BLaER1 treated with 17β-estradiol and CSF1 and Interleukin-3, amounts not matched to agents 10 nM and 100 nM (cell line): ENCODE measurements at regions not wholly inside any gene's neighbourhood (a gene's known extent, or its start where the extent isn't known, plus 50 kb on each side); places are given as distances from the start of the nearest gene placed in this dataset.

ENCODE experiments used
- H3K27ac ChIP-seq, 11 experiments: shearing (Covaris generic); formaldehyde crosslinking; 2 replicates each; pipeline ENCODE4 v1.8.1; 2022
- H3K27me3 ChIP-seq, 11 experiments: shearing (Covaris generic); formaldehyde crosslinking; 2 replicates each; pipeline ENCODE4 v1.8.1; 2022
- H3K36me3 ChIP-seq, 11 experiments: shearing (Covaris generic); formaldehyde crosslinking; 2 replicates each; pipeline ENCODE4 v1.8.1; 2022
- H3K4me1 ChIP-seq, 10 experiments: shearing (Covaris generic); formaldehyde crosslinking; 2 replicates each; pipeline ENCODE4 v1.8.1; 2022
- H3K4me2 ChIP-seq, 11 experiments: shearing (Covaris generic); formaldehyde crosslinking; 2 replicates each; pipeline ENCODE4 v1.8.1; 2022
- H3K4me3 ChIP-seq, 10 experiments: shearing (Covaris generic); formaldehyde crosslinking; 2 replicates each; pipeline ENCODE4 v1.8.1; 2022
- H3K9ac ChIP-seq, 11 experiments: shearing (Covaris generic); formaldehyde crosslinking; 2 replicates each; pipeline ENCODE4 v1.8.1; 2022
- H3K9me3 ChIP-seq, 11 experiments: shearing (Covaris generic); formaldehyde crosslinking; replicated peaks in 1 of 11; 2 replicates each; pipeline ENCODE4 v1.8.1; 2022
- H4K20me1 ChIP-seq, 11 experiments: shearing (Covaris generic); formaldehyde crosslinking; 2 replicates each; pipeline ENCODE4 v1.8.1; 2022
- Cebpa-rat ChIP-seq, 11 experiments: shearing (Covaris generic); IDR thresholded peaks; 2 replicates each; pipeline ENCODE4 v1.8.1; 2022

- Histone ChIP-seq H3K4me3 (no peak overlapping the region), H3K27ac (no peak overlapping the region), H3K9ac (no peak overlapping the region), H4K20me1 (no peaks in the 10 kb centered on the region), H3K4me2 (no peak overlapping the region), H3K27me3 (no peaks in the 10 kb centered on the region), H3K9me3 (peaks cover 0 to 9% (median 0%) of the 10 kb centered on the region in 11 experiments; a peak in 2 of 22 replicates), H3K4me1 (peaks cover 5 to 21% (median 14%) of the 10 kb centered on the region in 10 experiments; a peak in 15 of 20 replicates), H3K36me3 (no peaks in the 10 kb centered on the region)
- no peak for TF ChIP-seq Cebpa-rat (IDR thresholded peaks at IDR 0.05)
Measured at GRCh38 chr5:54361691-54362411, 51.5 kb upstream of the ARL15 start.

GRCh38 chr5:54360925-54361662 lies 50.7 kb upstream of the ARL15 start:
- H3K27ac ChIP-seq: no peak overlapping the region
- H3K4me2 ChIP-seq: no peak overlapping the region
- no peaks in the 10 kb centered on the region for H3K36me3 ChIP-seq
- peaks cover 5 to 27% (median 16%) of the 10 kb centered on the region in 10 experiments; a peak in 15 of 20 replicates for H3K4me1 ChIP-seq
- H3K4me3 ChIP-seq: no peak overlapping the region
- no peaks in the 10 kb centered on the region for H3K27me3 ChIP-seq
- H4K20me1 ChIP-seq: no peaks in the 10 kb centered on the region
- TF ChIP-seq Cebpa-rat (IDR thresholded peaks at IDR 0.05): no peak
- peaks cover 2 to 12% (median 4%) of the 10 kb centered on the region in 11 experiments; a peak in 13 of 22 replicates for H3K9me3 ChIP-seq
- no peak overlapping the region for H3K9ac ChIP-seq
